DOHH2 (cell line): ENCODE measurements at regions not wholly inside any gene's neighbourhood (a gene's known extent, or its start where the extent isn't known, plus 50 kb on each side); places are given as distances from the start of the nearest gene placed in this dataset.

Experiments used
- EZH2phosphoT487 ChIP-seq: fragments of 200-600 bp; sonication (generic); IDR thresholded peaks from 2 replicates; pipeline ENCODE4 v1.6.1; 2017; ENCODE audit warnings: borderline replicate concordance, mild to moderate bottlenecking, antibody characterized with exemption, low read length, moderate library complexity, mixed read lengths
- TF ChIP-seq, protein P1 (sequence below): fragments of 200-600 bp; sonication (generic); IDR thresholded peaks from one replicate; pipeline ENCODE4 v1.5.1; 2014; ENCODE audit warnings: antibody characterized with exemption, mild to moderate bottlenecking, low read depth, low read length; ENCODE audit not compliant: poor library complexity, severe bottlenecking

DNA sequence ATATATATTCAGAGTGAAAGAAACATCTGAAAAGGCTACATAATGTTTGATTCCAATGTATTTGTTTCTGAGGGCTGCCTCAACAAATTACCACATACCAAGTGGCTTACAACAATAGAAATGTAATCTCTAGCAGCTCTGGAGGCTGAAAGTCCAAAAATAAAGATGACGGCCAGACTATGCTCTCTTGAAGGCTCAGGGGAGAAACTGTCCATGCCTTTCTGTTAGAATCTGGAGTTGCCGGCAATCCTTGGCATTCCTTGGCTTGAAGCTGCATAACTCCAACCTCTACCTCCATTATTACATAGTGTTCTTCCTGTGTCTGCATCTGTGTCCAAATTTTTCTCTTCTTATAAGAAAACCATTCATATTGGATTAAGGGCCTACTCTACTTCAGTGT is 68.1 kb upstream of the PLEKHG7 start:
- TF ChIP-seq, protein P1, sequence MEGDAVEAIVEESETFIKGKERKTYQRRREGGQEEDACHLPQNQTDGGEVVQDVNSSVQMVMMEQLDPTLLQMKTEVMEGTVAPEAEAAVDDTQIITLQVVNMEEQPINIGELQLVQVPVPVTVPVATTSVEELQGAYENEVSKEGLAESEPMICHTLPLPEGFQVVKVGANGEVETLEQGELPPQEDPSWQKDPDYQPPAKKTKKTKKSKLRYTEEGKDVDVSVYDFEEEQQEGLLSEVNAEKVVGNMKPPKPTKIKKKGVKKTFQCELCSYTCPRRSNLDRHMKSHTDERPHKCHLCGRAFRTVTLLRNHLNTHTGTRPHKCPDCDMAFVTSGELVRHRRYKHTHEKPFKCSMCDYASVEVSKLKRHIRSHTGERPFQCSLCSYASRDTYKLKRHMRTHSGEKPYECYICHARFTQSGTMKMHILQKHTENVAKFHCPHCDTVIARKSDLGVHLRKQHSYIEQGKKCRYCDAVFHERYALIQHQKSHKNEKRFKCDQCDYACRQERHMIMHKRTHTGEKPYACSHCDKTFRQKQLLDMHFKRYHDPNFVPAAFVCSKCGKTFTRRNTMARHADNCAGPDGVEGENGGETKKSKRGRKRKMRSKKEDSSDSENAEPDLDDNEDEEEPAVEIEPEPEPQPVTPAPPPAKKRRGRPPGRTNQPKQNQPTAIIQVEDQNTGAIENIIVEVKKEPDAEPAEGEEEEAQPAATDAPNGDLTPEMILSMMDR = no peak
- TF ChIP-seq EZH2phosphoT487 = no peak
